ENCODE measurements at regions not wholly inside any gene's neighbourhood (a gene's known extent, or its start where the extent isn't known, plus 50 kb on each side); places are given as distances from the start of the nearest gene placed in this dataset.

GRCh38 chr18:77658299-77658662 is 408.6 kb downstream of the GALR1 start:
- no peak for DNase-seq (ENCODE audit: low read depth)

GRCh38 chr18:77658751-77659448 is 409.3 kb downstream of the GALR1 start:
- no peak for DNase-seq (ENCODE audit: low read depth)

GRCh38 chr18:77666613-77667012 is 417.0 kb downstream of the GALR1 start:
- no peak for DNase-seq (ENCODE audit: low read depth)

GRCh38 chr18:77668219-77668618 is 418.6 kb downstream of the GALR1 start:
- DNase-seq (ENCODE audit: low read depth) = no peak

- DNase-seq (ENCODE audit: low read depth) = no peak
These were observed 419.7 kb downstream of the GALR1 start for GRCh38 chr18:77669331-77669730.

- no peak for DNase-seq (ENCODE audit: low read depth)
These were observed 422.0 kb downstream of the GALR1 start for GRCh38 chr18:77671456-77672167.

- no peak for DNase-seq (ENCODE audit: low read depth)
These were observed 427.3 kb downstream of the GALR1 start for GRCh38 chr18:77676910-77677309.

GRCh38 chr18:77677536-77677935 is 427.9 kb downstream of the GALR1 start:
- no peak for DNase-seq (ENCODE audit: low read depth)

- DNase-seq (ENCODE audit: low read depth) = no peak
These were observed 430.2 kb downstream of the GALR1 start for GRCh38 chr18:77679869-77680268.

GRCh38 chr18:77700051-77700450 is 450.4 kb downstream of the GALR1 start:
- no peak for DNase-seq (ENCODE audit: low read depth)

GRCh38 chr18:77701977-77702376 is 452.3 kb downstream of the GALR1 start:
- DNase-seq (ENCODE audit: low read depth) = no peak

GRCh38 chr18:77702686-77703085 is 453.0 kb downstream of the GALR1 start:
- DNase-seq (ENCODE audit: low read depth) = no peak

GRCh38 chr18:77705301-77705700 is 455.7 kb downstream of the GALR1 start:
- DNase-seq (ENCODE audit: low read depth) = no peak

GRCh38 chr18:77708826-77709506 is 459.3 kb downstream of the GALR1 start:
- DNase-seq (ENCODE audit: low read depth) = no peak

GRCh38 chr18:77711096-77711495 is 461.4 kb downstream of the GALR1 start:
- DNase-seq (ENCODE audit: low read depth) = no peak

- no peak for DNase-seq (ENCODE audit: low read depth)
These were observed 465.1 kb downstream of the GALR1 start for GRCh38 chr18:77714716-77715115.

GRCh38 chr18:77716282-77716681 is 466.6 kb downstream of the GALR1 start:
- no peak for DNase-seq (ENCODE audit: low read depth)

GRCh38 chr18:77733292-77733903 is 483.8 kb downstream of the GALR1 start:
- no peak for DNase-seq (ENCODE audit: low read depth)

GRCh38 chr18:77736842-77737241 is 487.2 kb downstream of the GALR1 start:
- no peak for DNase-seq (ENCODE audit: low read depth)

GRCh38 chr18:77737405-77737804 is 487.8 kb downstream of the GALR1 start:
- DNase-seq (ENCODE audit: low read depth) = no peak

GRCh38 chr18:77749089-77749488 is 499.4 kb downstream of the GALR1 start:
- DNase-seq (ENCODE audit: low read depth) = no peak

- no peak for DNase-seq (ENCODE audit: low read depth)
These were observed 500.4 kb downstream of the GALR1 start for GRCh38 chr18:77750006-77750405.

Data from CMK (cell line).